ENCODE measurements at regions not wholly inside any gene's neighbourhood (a gene's known extent, or its start where the extent isn't known, plus 50 kb on each side); places are given as distances from the start of the nearest gene placed in this dataset.

DNA sequence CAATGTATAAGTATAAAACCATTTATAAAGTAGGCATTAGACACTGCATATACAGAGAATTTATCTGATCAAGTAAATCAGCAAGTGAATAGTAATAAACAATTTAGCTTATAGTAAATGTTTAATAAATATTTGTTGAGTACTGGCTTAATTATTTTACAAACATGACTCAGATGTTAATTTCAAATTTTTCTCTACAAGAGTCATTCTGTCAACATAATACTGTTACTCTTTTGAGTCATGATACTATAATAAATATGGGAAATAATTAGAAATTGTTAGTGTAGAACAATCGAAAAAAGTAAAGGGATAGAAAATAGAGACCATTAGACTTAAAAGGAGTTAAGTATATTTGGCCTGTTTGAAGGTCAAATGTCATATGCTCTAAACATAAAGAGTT is 133.6 kb upstream of the MC4R start:
- no peaks in the 10 kb centered on the region for H3K9me2 ChIP-seq (replicated peaks; ENCODE audit: insufficient read depth, low read length)
- H3K79me2 ChIP-seq (ENCODE audit: low read length): no peaks in the 10 kb centered on the region
- H3K27ac ChIP-seq (ENCODE audit: low read length): no peak overlapping the region
- no peaks in the 10 kb centered on the region for H3K27me3 ChIP-seq (replicated peaks; ENCODE audit: insufficient read depth, low read length)
- H4K20me1 ChIP-seq (ENCODE audit: insufficient read depth, low read length): no peaks in the 10 kb centered on the region
- TF ChIP-seq EZH2 (optimal IDR thresholded peaks at IDR 0.05; ENCODE audit: low read depth, low read length) (no peak), EZH2phosphoT487 (IDR thresholded peaks at IDR 0.05; ENCODE audit: low read length) (no peak)
- TF ChIP-seq, protein P1, sequence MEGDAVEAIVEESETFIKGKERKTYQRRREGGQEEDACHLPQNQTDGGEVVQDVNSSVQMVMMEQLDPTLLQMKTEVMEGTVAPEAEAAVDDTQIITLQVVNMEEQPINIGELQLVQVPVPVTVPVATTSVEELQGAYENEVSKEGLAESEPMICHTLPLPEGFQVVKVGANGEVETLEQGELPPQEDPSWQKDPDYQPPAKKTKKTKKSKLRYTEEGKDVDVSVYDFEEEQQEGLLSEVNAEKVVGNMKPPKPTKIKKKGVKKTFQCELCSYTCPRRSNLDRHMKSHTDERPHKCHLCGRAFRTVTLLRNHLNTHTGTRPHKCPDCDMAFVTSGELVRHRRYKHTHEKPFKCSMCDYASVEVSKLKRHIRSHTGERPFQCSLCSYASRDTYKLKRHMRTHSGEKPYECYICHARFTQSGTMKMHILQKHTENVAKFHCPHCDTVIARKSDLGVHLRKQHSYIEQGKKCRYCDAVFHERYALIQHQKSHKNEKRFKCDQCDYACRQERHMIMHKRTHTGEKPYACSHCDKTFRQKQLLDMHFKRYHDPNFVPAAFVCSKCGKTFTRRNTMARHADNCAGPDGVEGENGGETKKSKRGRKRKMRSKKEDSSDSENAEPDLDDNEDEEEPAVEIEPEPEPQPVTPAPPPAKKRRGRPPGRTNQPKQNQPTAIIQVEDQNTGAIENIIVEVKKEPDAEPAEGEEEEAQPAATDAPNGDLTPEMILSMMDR (IDR thresholded peaks at IDR 0.05; ENCODE audit: low read length): no peak
- no peak for DNase-seq
- H3K9me3 ChIP-seq (replicated peaks; ENCODE audit: insufficient read depth, low read length): no peaks in the 10 kb centered on the region
- H2AFZ ChIP-seq (ENCODE audit: low read length): no peak overlapping the region
- H3K36me3 ChIP-seq (replicated peaks; ENCODE audit: insufficient read depth, low read length): no peaks in the 10 kb centered on the region
- no peak overlapping the region for H3K9ac ChIP-seq (ENCODE audit: low read length)
- no peaks in the 10 kb centered on the region for H3F3A ChIP-seq (ENCODE audit: insufficient read depth, low read length)
- H3K4me3 ChIP-seq (ENCODE audit: low read length): no peak overlapping the region
- H3K4me2 ChIP-seq (ENCODE audit: low read depth, low read length): no peak overlapping the region
- H3K4me1 ChIP-seq (ENCODE audit: low read length): no peaks in the 10 kb centered on the region

- Histone ChIP-seq H3K27me3 (replicated peaks; ENCODE audit: insufficient read depth, low read length) (no peaks in the 10 kb centered on the region), H3K9me3 (replicated peaks; ENCODE audit: insufficient read depth, low read length) (no peaks in the 10 kb centered on the region), H3K9me2 (replicated peaks; ENCODE audit: insufficient read depth, low read length) (no peaks in the 10 kb centered on the region), H3K4me3 (ENCODE audit: low read length) (no peak overlapping the region), H3F3A (ENCODE audit: insufficient read depth, low read length) (no peaks in the 10 kb centered on the region), H4K20me1 (ENCODE audit: insufficient read depth, low read length) (no peaks in the 10 kb centered on the region), H3K4me1 (ENCODE audit: low read length) (no peaks in the 10 kb centered on the region), H3K4me2 (ENCODE audit: low read depth, low read length) (no peak overlapping the region), H3K27ac (ENCODE audit: low read length) (no peak overlapping the region), H3K9ac (ENCODE audit: low read length) (no peak overlapping the region), H3K79me2 (ENCODE audit: low read length) (no peaks in the 10 kb centered on the region), H2AFZ (ENCODE audit: low read length) (no peak overlapping the region), H3K36me3 (replicated peaks; ENCODE audit: insufficient read depth, low read length) (no peaks in the 10 kb centered on the region)
- TF ChIP-seq, protein P1 (IDR thresholded peaks at IDR 0.05; ENCODE audit: low read length): no peak
- TF ChIP-seq EZH2 (optimal IDR thresholded peaks at IDR 0.05; ENCODE audit: low read depth, low read length): no peak
- TF ChIP-seq EZH2phosphoT487 (IDR thresholded peaks at IDR 0.05; ENCODE audit: low read length): no peak
- DNase-seq: no peak
Measured at GRCh38 chr18:60506682-60507081, 134.1 kb upstream of the MC4R start.

DNA sequence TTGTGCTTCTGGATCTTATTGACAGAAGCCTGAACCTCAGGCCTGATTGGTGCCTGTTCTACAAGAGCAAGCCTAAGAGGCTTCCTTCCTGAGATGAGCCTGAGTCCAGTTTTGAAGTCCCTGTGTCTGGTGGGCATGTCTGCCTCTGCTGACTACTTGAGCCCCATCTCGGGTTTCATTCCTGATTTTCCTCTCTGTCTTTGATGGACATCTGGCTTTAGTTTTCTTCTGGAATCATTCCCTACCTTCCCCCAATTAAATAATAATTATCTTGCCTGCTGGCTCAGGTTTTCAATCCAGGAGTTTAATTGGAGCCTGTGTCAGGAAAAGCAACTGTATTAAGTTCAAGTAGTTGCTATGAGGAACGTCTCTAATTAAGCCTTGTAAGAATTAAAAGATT is 135.5 kb upstream of the MC4R start:
- Histone ChIP-seq H3K36me3 (replicated peaks; ENCODE audit: insufficient read depth, low read length) (no peaks in the 10 kb centered on the region), H4K20me1 (ENCODE audit: insufficient read depth, low read length) (no peaks in the 10 kb centered on the region), H3F3A (ENCODE audit: insufficient read depth, low read length) (no peaks in the 10 kb centered on the region), H3K27me3 (replicated peaks; ENCODE audit: insufficient read depth, low read length) (no peaks in the 10 kb centered on the region), H3K4me2 (ENCODE audit: low read depth, low read length) (no peak overlapping the region), H3K9me2 (replicated peaks; ENCODE audit: insufficient read depth, low read length) (no peaks in the 10 kb centered on the region), H2AFZ (ENCODE audit: low read length) (no peak overlapping the region), H3K4me3 (ENCODE audit: low read length) (no peak overlapping the region), H3K79me2 (ENCODE audit: low read length) (no peaks in the 10 kb centered on the region), H3K9ac (ENCODE audit: low read length) (no peak overlapping the region), H3K27ac (ENCODE audit: low read length) (no peak overlapping the region), H3K4me1 (ENCODE audit: low read length) (no peaks in the 10 kb centered on the region), H3K9me3 (replicated peaks; ENCODE audit: insufficient read depth, low read length) (no peaks in the 10 kb centered on the region)
- TF ChIP-seq EZH2 (optimal IDR thresholded peaks at IDR 0.05; ENCODE audit: low read depth, low read length): no peak
- no peak for TF ChIP-seq EZH2phosphoT487 (IDR thresholded peaks at IDR 0.05; ENCODE audit: low read length)
- TF ChIP-seq, protein P1 (IDR thresholded peaks at IDR 0.05; ENCODE audit: low read length): no peak
- no peak for DNase-seq
